EL (cell line): ENCODE measurements at regions not wholly inside any gene's neighbourhood (a gene's known extent, or its start where the extent isn't known, plus 50 kb on each side); places are given as distances from the start of the nearest gene placed in this dataset.

Source experiments
- DNase-seq: peaks from one replicate; pipeline ENCODE4 v3.0.0-alpha.2; 2016

GRCh38 chr2:51108794-51109193, 76.9 kb upstream of the NRXN1 start:
- no peak for DNase-seq

- DNase-seq: no peak
Measured at GRCh38 chr2:51107841-51108240, 75.9 kb upstream of the NRXN1 start.

GRCh38 chr2:51105811-51106210, 73.9 kb upstream of the NRXN1 start:
- no peak for DNase-seq

GRCh38 chr2:51103205-51103604, 71.3 kb upstream of the NRXN1 start:
- DNase-seq: peak; percentile 16

GRCh38 chr2:51093016-51093415, 61.1 kb upstream of the NRXN1 start:
- no peak for DNase-seq

GRCh38 chr2:51085420-51086068, 53.6 kb upstream of the NRXN1 start:
- DNase-seq: no peak

GRCh38 chr2:51084750-51085149, 52.8 kb upstream of the NRXN1 start:
- DNase-seq: no peak
